ENCODE measurements at regions not wholly inside any gene's neighbourhood (a gene's known extent, or its start where the extent isn't known, plus 50 kb on each side); places are given as distances from the start of the nearest gene placed in this dataset.

DNA sequence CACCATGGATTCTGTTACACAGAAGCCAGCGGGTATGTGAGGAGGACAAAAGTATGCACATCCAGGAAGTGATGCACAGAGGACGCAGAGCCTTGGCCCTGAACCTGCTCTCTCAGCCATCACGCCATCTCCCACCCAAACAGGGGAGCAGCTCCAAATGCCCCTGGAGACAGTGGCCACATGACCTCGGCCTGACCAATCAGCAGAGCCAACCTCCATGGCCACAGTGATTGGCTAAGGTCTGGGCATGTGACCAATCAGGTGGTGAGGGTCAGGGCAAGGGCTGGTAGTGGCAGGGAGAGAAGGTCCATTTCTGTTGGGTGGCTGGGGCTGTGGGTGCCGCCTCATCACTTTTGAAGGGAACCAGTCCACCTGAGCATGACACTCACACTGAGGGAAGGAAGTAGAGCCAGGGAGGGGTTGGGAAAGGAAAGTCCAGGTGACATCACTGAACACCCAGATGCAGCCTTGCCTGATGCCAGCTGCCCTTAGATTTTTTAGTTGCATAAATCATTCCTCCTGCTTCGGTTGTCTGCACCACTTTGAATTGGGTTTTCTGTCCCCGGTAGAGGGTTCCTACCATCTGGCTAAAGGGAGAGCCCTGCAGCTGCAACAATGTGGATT, 70.3 kb upstream of the IQSEC1 start:
- ChIA-PET SMC1A (ENCODE audit: uncharacterized antibody, unreplicated experiment) (no interaction called here), CTCF (interaction anchor here (1.6 kb wide), 1 partner anchor 51 kb away, joined by 4 read pairs; no protein-coding TSS in a partner anchor), POLR2A (no interaction called here), RAD21 (ENCODE audit: unreplicated experiment) (no interaction called here)
- TF ChIP-seq YBX1 (IDR thresholded peaks at IDR 0.05) (no peak), NFYB (IDR thresholded peaks at IDR 0.05; ENCODE audit: insufficient read depth, low read depth, low read length) (0 out of 2 replicates have a peak, but pooled peaks have one; percentile 46)
- TF ChIP-seq, protein P1, sequence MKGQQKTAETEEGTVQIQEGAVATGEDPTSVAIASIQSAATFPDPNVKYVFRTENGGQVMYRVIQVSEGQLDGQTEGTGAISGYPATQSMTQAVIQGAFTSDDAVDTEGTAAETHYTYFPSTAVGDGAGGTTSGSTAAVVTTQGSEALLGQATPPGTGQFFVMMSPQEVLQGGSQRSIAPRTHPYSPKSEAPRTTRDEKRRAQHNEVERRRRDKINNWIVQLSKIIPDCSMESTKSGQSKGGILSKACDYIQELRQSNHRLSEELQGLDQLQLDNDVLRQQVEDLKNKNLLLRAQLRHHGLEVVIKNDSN (IDR thresholded peaks at IDR 0.05; ENCODE audit: borderline replicate concordance, extremely low read length, insufficient read depth, low read depth, low read length): peak; percentile 76
- DNase-seq (ENCODE audit: low read depth, low spot score) (no peak), ATAC-seq (no peak), FAIRE-seq (no peak)
- Histone ChIP-seq H3K9ac (ENCODE audit: control insufficient read depth, insufficient read depth, low read length) (no peak overlapping the region), H3K27ac (ENCODE audit: control insufficient read depth, insufficient read depth) (no peak overlapping the region), H2AFZ (ENCODE audit: control insufficient read depth, low read depth, low read length) (no peak overlapping the region), H3K4me2 (ENCODE audit: control insufficient read depth, insufficient read depth) (no peak overlapping the region), H3K9me3 (replicated peaks; ENCODE audit: control insufficient read depth, insufficient read depth, low read length) (no peaks in the 10 kb centered on the region), H3K79me2 (ENCODE audit: control insufficient read depth, insufficient read depth, low read length) (no peaks in the 10 kb centered on the region), H4K20me1 (ENCODE audit: control insufficient read depth, insufficient read depth) (no peaks in the 10 kb centered on the region), H3K27me3 (replicated peaks in 1 of 2; ENCODE audit: control insufficient read depth in 2 of 2, insufficient read depth in 2 of 2, low read length in 1 of 2) (peaks cover 0 to 3% of the 10 kb centered on the region in 2 experiments; a peak in 3 of 4 replicates), H3K4me1 (ENCODE audit: control insufficient read depth, insufficient read depth, low read length) (no peaks in the 10 kb centered on the region), H3K36me3 (ENCODE audit: control insufficient read depth in 2 of 2, insufficient read depth in 2 of 2, low read length in 1 of 2) (no peaks in the 10 kb centered on the region), H3K4me3 (no peak overlapping the region)
- 25% methylated on average over 7 of the region's 7 CpGs for WGBS (ENCODE audit: insufficient coverage, insufficient replicate concordance, low lambda C conversion rate, missing lambda C conversion rate)
- intact Hi-C loops (cut with micrococcal nuclease; ENCODE audit: unreplicated experiment): no loop called here
- BruUV-seq (replicated peaks): no TSS peak
- in situ Hi-C loops (cut with MboI): no loop called here

DNA sequence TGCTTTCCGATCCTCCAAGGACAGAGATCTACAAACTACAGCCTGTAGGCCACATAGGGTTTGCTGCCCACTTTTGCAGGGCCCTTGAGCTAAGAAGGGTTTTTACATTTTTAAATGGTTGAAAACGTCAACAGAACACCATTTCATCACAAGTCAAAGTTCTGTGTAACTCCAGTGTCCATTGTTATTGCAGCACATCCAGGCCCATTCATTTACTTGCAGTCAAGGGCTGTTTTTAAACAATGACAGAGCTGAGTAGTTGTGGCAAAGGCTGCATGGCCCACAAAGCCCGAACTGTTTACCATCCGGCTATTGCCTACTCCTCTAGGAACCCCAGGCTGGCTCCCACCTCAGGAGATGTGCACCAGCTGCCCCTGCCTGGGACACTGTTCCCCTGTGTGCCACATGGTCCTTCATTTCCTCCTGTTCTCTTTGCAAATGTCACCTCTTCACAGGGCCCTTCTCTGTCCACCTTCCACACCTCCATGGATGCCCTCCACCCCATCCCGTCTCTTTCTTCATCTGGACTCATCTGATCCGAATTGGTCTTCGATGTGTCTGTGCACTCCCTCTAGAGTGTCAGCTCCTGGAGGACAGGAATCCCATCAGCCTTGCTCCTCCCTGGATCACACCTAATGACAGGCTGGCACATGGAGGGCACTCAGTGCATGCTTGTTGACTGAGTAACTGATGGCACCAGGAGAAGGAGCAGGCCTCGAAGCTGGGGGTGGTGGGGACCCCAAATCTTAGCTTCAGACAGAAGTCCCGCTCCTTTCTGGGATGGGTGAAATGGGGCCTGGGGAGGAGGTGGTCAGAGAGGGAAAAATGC, 69.5 kb upstream of the IQSEC1 start:
- ChIA-PET SMC1A (ENCODE audit: uncharacterized antibody, unreplicated experiment) (interaction anchor here (0.6 kb wide), 1 partner anchor 1053 kb away, joined by 3 read pairs; no protein-coding TSS in a partner anchor), RAD21 (ENCODE audit: unreplicated experiment) (no interaction called here), POLR2A (no interaction called here), CTCF (interaction anchor here (1.8 kb wide), 1 partner anchor 310 kb away, joined by 8 read pairs; no protein-coding TSS in a partner anchor)
- Histone ChIP-seq H3K4me1 (ENCODE audit: control insufficient read depth, insufficient read depth, low read length) (no peaks in the 10 kb centered on the region), H3K4me2 (ENCODE audit: control insufficient read depth, insufficient read depth) (no peak overlapping the region), H3K9ac (ENCODE audit: control insufficient read depth, insufficient read depth, low read length) (no peak overlapping the region), H3K4me3 (no peak overlapping the region), H3K27ac (ENCODE audit: control insufficient read depth, insufficient read depth) (no peak overlapping the region), H3K27me3 (replicated peaks in 1 of 2; ENCODE audit: control insufficient read depth in 2 of 2, insufficient read depth in 2 of 2, low read length in 1 of 2) (peaks cover 0 to 3% of the 10 kb centered on the region in 2 experiments; a peak in 3 of 4 replicates), H3K36me3 (ENCODE audit: control insufficient read depth in 2 of 2, insufficient read depth in 2 of 2, low read length in 1 of 2) (no peaks in the 10 kb centered on the region), H3K79me2 (ENCODE audit: control insufficient read depth, insufficient read depth, low read length) (no peaks in the 10 kb centered on the region), H4K20me1 (ENCODE audit: control insufficient read depth, insufficient read depth) (no peaks in the 10 kb centered on the region), H3K9me3 (replicated peaks; ENCODE audit: control insufficient read depth, insufficient read depth, low read length) (no peaks in the 10 kb centered on the region), H2AFZ (ENCODE audit: control insufficient read depth, low read depth, low read length) (no peak overlapping the region)
- ATAC-seq (no peak), FAIRE-seq (no peak), DNase-seq (ENCODE audit: low read depth, low spot score) (no peak)
- in situ Hi-C loops (cut with MboI) (no loop called here), intact Hi-C loops (cut with micrococcal nuclease; ENCODE audit: unreplicated experiment) (no loop called here)
- WGBS (ENCODE audit: insufficient coverage, insufficient replicate concordance, low lambda C conversion rate, missing lambda C conversion rate): 12% methylated on average over 9 of the region's 9 CpGs
- BruUV-seq (replicated peaks): no TSS peak
- TF ChIP-seq, protein P2, sequence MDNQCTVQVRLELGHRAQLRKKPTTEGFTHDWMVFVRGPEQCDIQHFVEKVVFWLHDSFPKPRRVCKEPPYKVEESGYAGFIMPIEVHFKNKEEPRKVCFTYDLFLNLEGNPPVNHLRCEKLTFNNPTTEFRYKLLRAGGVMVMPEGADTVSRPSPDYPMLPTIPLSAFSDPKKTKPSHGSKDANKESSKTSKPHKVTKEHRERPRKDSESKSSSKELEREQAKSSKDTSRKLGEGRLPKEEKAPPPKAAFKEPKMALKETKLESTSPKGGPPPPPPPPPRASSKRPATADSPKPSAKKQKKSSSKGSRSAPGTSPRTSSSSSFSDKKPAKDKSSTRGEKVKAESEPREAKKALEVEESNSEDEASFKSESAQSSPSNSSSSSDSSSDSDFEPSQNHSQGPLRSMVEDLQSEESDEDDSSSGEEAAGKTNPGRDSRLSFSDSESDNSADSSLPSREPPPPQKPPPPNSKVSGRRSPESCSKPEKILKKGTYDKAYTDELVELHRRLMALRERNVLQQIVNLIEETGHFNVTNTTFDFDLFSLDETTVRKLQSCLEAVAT (IDR thresholded peaks at IDR 0.05): no peak
- TF ChIP-seq KDM1A (IDR thresholded peaks at IDR 0.05; ENCODE audit: borderline replicate concordance) (no peak), SIX5 (IDR thresholded peaks at IDR 0.05; ENCODE audit: low read depth, low read length, severe bottlenecking) (no peak), PAX8 (IDR thresholded peaks at IDR 0.05) (no peak), STAT1 (conservative IDR thresholded peaks at IDR 0.05) (no peak), IRF4 (IDR thresholded peaks at IDR 0.05; ENCODE audit: low read depth, low read length) (no peak), NRF1 (conservative IDR thresholded peaks at IDR 0.05; ENCODE audit: low read depth, low read length) (no peak), ETV6 (conservative IDR thresholded peaks at IDR 0.05 in 1 of 2, IDR thresholded peaks at IDR 0.05 in 1 of 2; ENCODE audit: borderline replicate concordance in 1 of 2, low read depth in 1 of 2) (no peak), SP1 (IDR thresholded peaks at IDR 0.05; ENCODE audit: low read depth, low read length) (no peak)
- TF ChIP-seq, protein P3, sequence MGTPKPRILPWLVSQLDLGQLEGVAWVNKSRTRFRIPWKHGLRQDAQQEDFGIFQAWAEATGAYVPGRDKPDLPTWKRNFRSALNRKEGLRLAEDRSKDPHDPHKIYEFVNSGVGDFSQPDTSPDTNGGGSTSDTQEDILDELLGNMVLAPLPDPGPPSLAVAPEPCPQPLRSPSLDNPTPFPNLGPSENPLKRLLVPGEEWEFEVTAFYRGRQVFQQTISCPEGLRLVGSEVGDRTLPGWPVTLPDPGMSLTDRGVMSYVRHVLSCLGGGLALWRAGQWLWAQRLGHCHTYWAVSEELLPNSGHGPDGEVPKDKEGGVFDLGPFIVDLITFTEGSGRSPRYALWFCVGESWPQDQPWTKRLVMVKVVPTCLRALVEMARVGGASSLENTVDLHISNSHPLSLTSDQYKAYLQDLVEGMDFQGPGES (IDR thresholded peaks at IDR 0.05): no peak
